ENCODE measurements at regions not wholly inside any gene's neighbourhood (a gene's known extent, or its start where the extent isn't known, plus 50 kb on each side); places are given as distances from the start of the nearest gene placed in this dataset.

- H3K36me3 ChIP-seq (ENCODE audit: control insufficient read depth, insufficient read depth, low read length): no peaks in the 10 kb centered on the region
- peaks cover 3% of the 10 kb centered on the region; the same call in 1 of the 2 replicates for H3K27me3 ChIP-seq (replicated peaks; ENCODE audit: control insufficient read depth, insufficient read depth, low read length)
- no peak for TF ChIP-seq CTCF (IDR thresholded peaks at IDR 0.05; ENCODE audit: insufficient read depth, low read length, poor library complexity, severe bottlenecking)
- no peak for DNase-seq (ENCODE audit: extremely low read depth, insufficient read length)
- H3K4me3 ChIP-seq (replicated peaks; ENCODE audit: low read depth, low read length): no peak overlapping the region
Observed at GRCh38 chr11:134645576-134645975, 233.5 kb upstream of the B3GAT1 start.

DNA sequence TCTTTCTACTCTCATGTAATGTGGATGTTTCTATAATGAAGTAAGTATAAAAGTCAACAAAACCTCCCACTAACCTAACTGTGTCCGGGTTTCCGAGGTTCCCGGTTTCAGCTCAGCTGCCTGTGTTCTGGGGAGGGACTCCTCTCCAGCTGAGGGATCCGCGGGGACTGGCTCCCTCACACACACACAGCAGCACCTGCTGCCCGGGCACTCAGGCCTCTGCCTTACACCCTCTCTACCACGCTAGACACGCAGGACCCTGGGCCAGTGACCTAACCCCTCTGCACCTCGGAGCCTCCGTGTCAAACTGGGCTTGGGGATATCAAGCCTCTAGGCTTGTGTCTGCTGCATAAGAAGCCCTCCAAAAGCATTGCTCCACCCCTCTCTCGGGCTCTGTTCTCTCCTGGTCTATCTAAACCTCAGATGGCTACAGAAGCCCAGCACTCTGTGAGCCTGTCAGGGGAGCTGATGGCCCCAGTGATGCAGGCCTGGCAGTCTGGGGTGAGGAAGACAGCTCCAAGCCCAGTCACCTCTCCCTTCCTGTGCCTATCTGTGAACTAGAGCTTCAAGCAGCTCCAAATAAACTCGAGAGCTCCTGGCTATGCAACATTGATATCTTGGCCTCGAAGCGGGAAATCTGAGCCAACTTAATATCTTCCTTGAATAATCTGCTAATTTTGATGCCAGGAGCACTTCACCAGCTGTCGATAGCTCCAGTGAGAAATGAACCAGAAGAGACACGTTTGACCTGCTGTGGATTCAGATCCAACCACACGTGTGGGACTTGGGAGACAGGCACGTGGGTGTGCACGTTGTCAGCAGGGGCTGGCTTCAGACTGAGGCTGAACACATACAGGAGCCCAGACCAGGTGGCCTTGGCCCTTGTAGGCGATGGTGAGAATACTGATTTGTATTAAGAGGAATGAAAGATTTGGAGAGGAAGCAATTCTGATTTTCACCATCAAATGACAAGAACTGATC, 232.7 kb upstream of the B3GAT1 start:
- H3K36me3 ChIP-seq (ENCODE audit: control insufficient read depth, insufficient read depth, low read length): no peaks in the 10 kb centered on the region
- no peak overlapping the region for H3K4me3 ChIP-seq (replicated peaks; ENCODE audit: low read depth, low read length)
- DNase-seq (ENCODE audit: extremely low read depth, insufficient read length): no peak
- no peak for TF ChIP-seq CTCF (IDR thresholded peaks at IDR 0.05; ENCODE audit: insufficient read depth, low read length, poor library complexity, severe bottlenecking)
- peaks cover 3% of the 10 kb centered on the region; the same call in 1 of the 2 replicates for H3K27me3 ChIP-seq (replicated peaks; ENCODE audit: control insufficient read depth, insufficient read depth, low read length)

DNA sequence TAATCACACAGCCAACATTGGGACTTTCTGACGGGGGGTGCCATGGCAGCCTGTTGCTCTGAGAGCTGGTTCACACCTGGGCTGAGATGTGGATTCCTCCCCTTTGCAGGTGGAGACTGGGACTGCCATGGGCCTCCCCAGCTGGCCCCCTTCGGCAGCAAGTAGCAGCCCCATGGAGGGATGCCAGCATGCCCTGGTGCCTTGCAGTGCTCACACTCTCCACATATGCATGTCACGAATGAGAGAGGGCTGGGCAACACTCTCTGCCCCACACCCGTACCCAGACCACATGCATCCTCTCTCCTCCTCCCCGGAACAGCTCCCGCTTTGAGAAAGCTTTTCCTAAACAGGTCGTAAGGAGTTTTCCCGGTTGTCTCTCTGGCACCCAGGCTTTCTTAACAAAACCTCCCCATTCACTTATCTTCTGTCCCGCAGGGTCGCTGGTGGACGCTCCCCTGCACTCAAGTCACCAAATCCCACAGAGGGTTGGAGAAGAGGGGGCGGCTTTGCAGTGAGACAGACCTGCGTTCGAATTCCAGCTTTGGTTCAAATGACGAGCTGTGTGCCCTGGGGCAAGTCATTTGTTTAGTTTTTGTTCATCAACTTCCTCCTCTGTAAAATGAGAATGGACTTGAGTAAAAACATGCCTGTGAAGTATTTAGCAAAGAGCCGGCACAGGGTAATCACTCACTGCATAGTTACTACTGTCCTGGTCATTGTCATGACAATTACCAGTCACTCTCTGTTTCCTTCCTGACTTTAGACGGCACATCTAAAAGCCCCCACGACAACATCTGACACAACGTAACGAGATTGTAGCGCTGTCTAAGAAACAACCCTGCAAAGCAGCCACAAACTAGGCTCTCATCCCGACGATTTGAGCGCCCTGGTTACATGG, 231.3 kb upstream of the B3GAT1 start:
- TF ChIP-seq CTCF (IDR thresholded peaks at IDR 0.05; ENCODE audit: insufficient read depth, low read length, poor library complexity, severe bottlenecking): no peak
- Histone ChIP-seq H3K36me3 (ENCODE audit: control insufficient read depth, insufficient read depth, low read length) (no peaks in the 10 kb centered on the region), H3K27me3 (replicated peaks; ENCODE audit: control insufficient read depth, insufficient read depth, low read length) (peaks cover 3% of the 10 kb centered on the region; the same call in 1 of the 2 replicates), H3K4me3 (replicated peaks; ENCODE audit: low read depth, low read length) (no peak overlapping the region)
- DNase-seq (ENCODE audit: extremely low read depth, insufficient read length): no peak

DNA sequence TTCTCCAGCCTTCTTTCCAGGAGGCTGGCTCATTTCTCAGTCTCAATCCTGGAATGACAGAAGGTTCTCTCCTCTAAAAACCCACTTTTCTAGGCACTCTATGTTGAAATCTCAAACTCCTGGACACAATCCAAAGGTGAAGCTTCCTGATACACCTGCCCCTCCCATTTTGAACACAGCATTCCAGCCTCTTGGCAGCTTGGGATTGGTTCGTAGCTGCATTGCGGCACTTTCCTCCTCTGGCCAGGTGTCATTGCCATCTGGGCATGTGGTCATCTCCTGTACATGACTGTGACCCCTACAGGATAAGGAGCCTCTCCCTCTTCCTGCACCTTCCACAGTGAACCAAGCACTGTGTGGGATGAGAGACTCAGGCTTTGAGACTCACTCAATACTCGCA, 230.2 kb upstream of the B3GAT1 start:
- H3K27me3 ChIP-seq (replicated peaks; ENCODE audit: control insufficient read depth, insufficient read depth, low read length): peaks cover 3% of the 10 kb centered on the region; the same call in 1 of the 2 replicates
- no peak for DNase-seq (ENCODE audit: extremely low read depth, insufficient read length)
- no peak overlapping the region for H3K4me3 ChIP-seq (replicated peaks; ENCODE audit: low read depth, low read length)
- no peak for TF ChIP-seq CTCF (IDR thresholded peaks at IDR 0.05; ENCODE audit: insufficient read depth, low read length, poor library complexity, severe bottlenecking)
- no peaks in the 10 kb centered on the region for H3K36me3 ChIP-seq (ENCODE audit: control insufficient read depth, insufficient read depth, low read length)

DNA sequence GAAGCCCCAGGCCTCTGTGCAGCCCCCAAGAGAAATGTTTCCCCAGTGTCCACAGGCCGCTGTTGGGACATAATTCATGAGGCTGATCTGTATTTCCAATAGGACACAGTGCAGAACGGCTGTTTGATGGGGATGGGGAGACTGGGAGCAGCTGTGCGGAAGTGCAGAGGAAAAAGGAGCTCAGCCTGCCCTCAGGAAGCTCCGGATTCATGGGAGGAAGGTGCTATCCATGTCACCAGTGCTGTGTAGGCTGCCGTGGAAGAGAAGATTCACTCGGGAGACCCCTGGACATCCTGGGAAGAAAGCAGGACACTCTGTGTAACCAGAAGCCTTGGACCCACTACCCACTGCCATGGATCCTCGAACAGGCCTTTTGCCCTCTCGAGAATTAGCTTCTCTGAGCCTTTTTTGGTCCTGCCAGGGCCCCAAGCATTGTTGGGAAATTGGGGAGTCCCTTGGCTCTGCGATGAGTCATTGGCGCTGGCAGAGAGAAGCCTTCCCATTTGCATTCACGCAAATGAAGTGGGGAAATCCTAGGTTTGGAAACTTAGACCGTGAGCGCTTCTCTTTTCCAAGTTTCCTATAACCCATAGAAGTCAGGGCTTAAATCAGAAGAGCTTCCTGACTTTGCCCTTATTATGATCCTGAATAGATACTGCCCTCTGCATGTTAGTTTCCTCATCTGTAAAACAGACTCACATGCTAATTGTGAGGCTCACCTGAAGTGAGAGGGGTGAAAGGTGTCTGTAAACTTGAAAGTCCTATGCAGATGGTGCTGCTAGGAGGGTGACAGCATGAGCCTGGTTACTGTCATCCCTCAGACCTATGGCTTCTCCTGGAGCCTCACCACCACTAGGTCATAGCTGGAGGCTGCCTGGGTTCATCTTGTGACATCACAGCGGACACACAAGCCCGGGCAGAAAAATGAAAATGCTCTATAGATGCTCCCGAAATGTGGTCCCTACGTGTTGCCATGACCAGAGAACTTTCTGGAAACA, 229.2 kb upstream of the B3GAT1 start:
- Histone ChIP-seq H3K27me3 (replicated peaks; ENCODE audit: control insufficient read depth, insufficient read depth, low read length) (peaks cover 3% of the 10 kb centered on the region; the same call in 1 of the 2 replicates), H3K36me3 (ENCODE audit: control insufficient read depth, insufficient read depth, low read length) (no peaks in the 10 kb centered on the region), H3K4me3 (replicated peaks; ENCODE audit: low read depth, low read length) (no peak overlapping the region)
- no peak for DNase-seq (ENCODE audit: extremely low read depth, insufficient read length)
- TF ChIP-seq CTCF (IDR thresholded peaks at IDR 0.05; ENCODE audit: insufficient read depth, low read length, poor library complexity, severe bottlenecking): no peak
